H9 (cell line): ENCODE measurements at regions not wholly inside any gene's neighbourhood (a gene's known extent, or its start where the extent isn't known, plus 50 kb on each side); places are given as distances from the start of the nearest gene placed in this dataset.

ENCODE experiments used
- DNase-seq: peaks from one replicate; pipeline ENCODE4 v3.0.0-alpha.2; 2017
- H2AFZ ChIP-seq: one replicate; pipeline ENCODE4 v1.6.1; 2013; ENCODE audit warnings: mild to moderate bottlenecking, low read length, control low read depth, moderate library complexity
- H2AK5ac ChIP-seq: 2 replicates; pipeline ENCODE4 v1.6.1; 2013; ENCODE audit warnings: low read length, control low read depth, mixed read lengths; ENCODE audit not compliant: insufficient read length
- H2BK120ac ChIP-seq: one replicate; pipeline ENCODE4 v1.6.1; 2013; ENCODE audit warnings: low read depth, mild to moderate bottlenecking, low read length, control low read depth, inconsistent platforms; ENCODE audit not compliant: poor library complexity, severe bottlenecking
- H2BK12ac ChIP-seq: 2 replicates; pipeline ENCODE4 v1.6.1; 2013; ENCODE audit warnings: low read length, control low read depth, mixed read lengths, low read depth; ENCODE audit not compliant: insufficient read length
- H2BK15ac ChIP-seq: 2 replicates; pipeline ENCODE4 v1.6.1; 2013; ENCODE audit warnings: low read depth, low read length, control low read depth
- H2BK20ac ChIP-seq: one replicate; pipeline ENCODE4 v1.6.1; 2013; ENCODE audit warnings: low read depth, mild to moderate bottlenecking, low read length, control low read depth, inconsistent platforms; ENCODE audit not compliant: poor library complexity, severe bottlenecking
- H2BK5ac ChIP-seq: 2 replicates; pipeline ENCODE4 v1.6.1; 2013; ENCODE audit warnings: low read length, control low read depth, mixed read lengths; ENCODE audit not compliant: insufficient read length
- H3K14ac ChIP-seq: 2 replicates; pipeline ENCODE4 v1.6.1; 2013; ENCODE audit warnings: low read length, control low read depth; ENCODE audit not compliant: insufficient read depth
- H3K18ac ChIP-seq: 2 replicates; pipeline ENCODE4 v1.6.1; 2013; ENCODE audit warnings: low read depth, mild to moderate bottlenecking, mixed read lengths, low read length, control low read depth; ENCODE audit not compliant: insufficient read length
- H3K23ac ChIP-seq: 2 replicates; pipeline ENCODE4 v1.6.1; 2013; ENCODE audit warnings: low read length, control low read depth, mixed read lengths, low read depth; ENCODE audit not compliant: insufficient read length
- H3K23me2 ChIP-seq: 2 replicates; pipeline ENCODE4 v1.6.1; 2013; ENCODE audit warnings: low read depth, mild to moderate bottlenecking, mixed read lengths, low read length, control low read depth; ENCODE audit not compliant: insufficient read length, poor library complexity, severe bottlenecking
- H3K27ac ChIP-seq: 2 replicates; pipeline ENCODE4 v1.5.1; 2013; ENCODE audit warnings: low read length, control low read depth, mixed read lengths, low read depth; ENCODE audit not compliant: insufficient read length
- H3K27me3 ChIP-seq: 2 replicates; pipeline ENCODE4 v1.6.1; 2013; ENCODE audit warnings: low read length, control low read depth, inconsistent platforms; ENCODE audit not compliant: insufficient read depth
- H3K4ac ChIP-seq: 2 replicates; pipeline ENCODE4 v1.6.1; 2013; ENCODE audit warnings: low read depth, mild to moderate bottlenecking, control low read depth, inconsistent platforms, low read length, moderate library complexity
- H3K4me1 ChIP-seq: 2 replicates; pipeline ENCODE4 v1.6.1; 2013; ENCODE audit warnings: low read length, control low read depth, inconsistent platforms; ENCODE audit not compliant: insufficient read depth
- H3K4me2 ChIP-seq: 2 replicates; pipeline ENCODE4 v1.6.1; 2013; ENCODE audit warnings: low read length, control low read depth, mixed read lengths; ENCODE audit not compliant: insufficient read length, insufficient read depth
- H3K56ac ChIP-seq: 2 replicates; pipeline ENCODE4 v1.6.1; 2013; ENCODE audit warnings: low read depth, mild to moderate bottlenecking, mixed read lengths, low read length, control low read depth; ENCODE audit not compliant: insufficient read length
- H3K79me1 ChIP-seq: 2 replicates; pipeline ENCODE4 v1.6.1; 2013; ENCODE audit warnings: low read depth, mild to moderate bottlenecking, moderate library complexity, low read length, control low read depth, inconsistent platforms; ENCODE audit not compliant: insufficient read depth, poor library complexity, severe bottlenecking
- H3K79me2 ChIP-seq: 2 replicates; pipeline ENCODE4 v1.6.1; 2013; ENCODE audit warnings: low read length, control low read depth, inconsistent platforms; ENCODE audit not compliant: insufficient read depth
- H3K9ac ChIP-seq: 2 replicates; pipeline ENCODE4 v1.6.1; 2013; ENCODE audit warnings: low read length, control low read depth, mixed read lengths; ENCODE audit not compliant: insufficient read length; ENCODE audit errors: extremely low read depth
- H3K9me3 ChIP-seq: one replicate; pipeline ENCODE4 v1.6.1; 2013; ENCODE audit warnings: low read depth, low read length, inconsistent platforms; ENCODE audit not compliant: control insufficient read depth
- H3T11ph ChIP-seq: one replicate; pipeline ENCODE4 v1.6.1; 2013; ENCODE audit warnings: mild to moderate bottlenecking, low read length, control low read depth, inconsistent platforms
- H4K20me1 ChIP-seq: one replicate; pipeline ENCODE4 v1.6.1; 2013; ENCODE audit not compliant: control insufficient read depth, insufficient read length, insufficient read depth
- H4K5ac ChIP-seq: 2 replicates; pipeline ENCODE4 v1.6.1; 2013; ENCODE audit warnings: low read depth, mild to moderate bottlenecking, mixed read lengths, low read length, control low read depth; ENCODE audit not compliant: insufficient read length
- H4K8ac ChIP-seq: replicated peaks from 2 replicates; pipeline ENCODE4 v1.6.1; 2013; ENCODE audit warnings: low read length, control low read depth, mixed read lengths, low read depth; ENCODE audit not compliant: insufficient read length
- H4K91ac ChIP-seq: 2 replicates; pipeline ENCODE4 v1.6.1; 2013; ENCODE audit warnings: low read depth, mild to moderate bottlenecking, moderate library complexity, mixed read lengths, low read length, control low read depth; ENCODE audit not compliant: insufficient read length
- H3K27ac Mint-ChIP-seq, 3 experiments: 2 replicates in 2 of 3; 3 replicates in 1 of 3; pipeline ENCODE4 v1.8.0; 2020 to 2021; ENCODE audit warnings: mixed read lengths in 3 of 3, mild to moderate bottlenecking in 1 of 3, moderate library complexity in 1 of 3
- H3K27me3 Mint-ChIP-seq: 2 replicates; pipeline ENCODE4 v1.8.0; 2021; ENCODE audit warnings: low read depth, mild to moderate bottlenecking, moderate library complexity, mixed read lengths
- H3K36me3 Mint-ChIP-seq, 3 experiments: 2 replicates in 2 of 3; 3 replicates in 1 of 3; pipeline ENCODE4 v1.8.0; 2020 to 2021; ENCODE audit warnings: low read depth in 3 of 3, mixed read lengths in 3 of 3; ENCODE audit not compliant: insufficient read depth in 1 of 3
- H3K4me1 Mint-ChIP-seq, 2 experiments: 2 replicates each; pipeline ENCODE4 v1.8.0; 2020; ENCODE audit warnings: mixed read lengths in 2 of 2
- H3K4me3 Mint-ChIP-seq, 2 experiments: 2 replicates in 1 of 2; 3 replicates in 1 of 2; pipeline ENCODE4 v1.8.0; 2020 to 2021; ENCODE audit warnings: mild to moderate bottlenecking in 2 of 2, mixed read lengths in 2 of 2, moderate library complexity in 1 of 2
- H3K9me3 Mint-ChIP-seq, 2 experiments: 2 replicates in 1 of 2; 3 replicates in 1 of 2; pipeline ENCODE4 v1.8.0; 2020; ENCODE audit warnings: mild to moderate bottlenecking in 2 of 2, mixed read lengths in 2 of 2, moderate library complexity in 1 of 2
- CTCF ChIP-seq: fragments of 200-600 bp; sonication (generic); conservative IDR thresholded peaks from 3 replicates; pipeline ENCODE4 v1.8.0; 2021; ENCODE audit warnings: antibody characterized with exemption, mild to moderate bottlenecking
- WGBS: extraction: QIAGEN DNeasy Blood & Tissue Kit; methylation state at CpG from one replicate; pipeline ENCODE4 v1.1.7; 2013; ENCODE audit warnings: missing lambda C conversion rate, low lambda C conversion rate, mixed read lengths; ENCODE audit not compliant: insufficient read length; ENCODE audit errors: extremely low coverage; 5-methylcytosine and 5-hydroxymethylcytosine counted together

GRCh38 chr6:73885393-73885792, 189.4 kb downstream of the CD109 start:
- no peak for DNase-seq
- no peak overlapping the region for H2BK120ac ChIP-seq
- no CpG with 5 or more reads among the region's 7 CpGs for WGBS

More at GRCh38 chr6:73885393-73885792, 189.4 kb downstream of the CD109 start:
- Histone ChIP-seq H3K23me2 (no peaks in the 10 kb centered on the region), H3K4ac (no peak overlapping the region), H2BK12ac (no peak overlapping the region), H3K56ac (no peak overlapping the region), H4K20me1 (no peaks in the 10 kb centered on the region), H3K9me3 (no peaks in the 10 kb centered on the region), H3K27me3 (no peaks in the 10 kb centered on the region), H2BK20ac (no peak overlapping the region), H4K91ac (no peak overlapping the region), H4K5ac (no peak overlapping the region), H2BK15ac (no peak overlapping the region), H3K14ac (no peak overlapping the region), H3K9ac (no peak overlapping the region), H3K4me1 (no peaks in the 10 kb centered on the region), H2AFZ (no peak overlapping the region), H3K23ac (no peak overlapping the region), H3K27ac (no peak overlapping the region), H2AK5ac (no peak overlapping the region), H3K79me1 (no peaks in the 10 kb centered on the region), H3K79me2 (no peaks in the 10 kb centered on the region), H4K8ac (no peak overlapping the region), H2BK5ac (no peak overlapping the region), H3K18ac (no peak overlapping the region), H3T11ph (no peak overlapping the region), H3K4me2 (no peak overlapping the region)
- H3K4me3 Mint-ChIP-seq = no peak overlapping the region
- no peak for TF ChIP-seq CTCF
- H3K27me3 Mint-ChIP-seq = no peaks in the 10 kb centered on the region
- no peaks in the 10 kb centered on the region for H3K4me1 Mint-ChIP-seq
- no peak overlapping the region for H3K27ac Mint-ChIP-seq
- no peaks in the 10 kb centered on the region for H3K9me3 Mint-ChIP-seq
- no peaks in the 10 kb centered on the region for H3K36me3 Mint-ChIP-seq
